Fibroblast of lung (primary cell): ENCODE measurements at regions not wholly inside any gene's neighbourhood (a gene's known extent, or its start where the extent isn't known, plus 50 kb on each side); places are given as distances from the start of the nearest gene placed in this dataset.
A peak's percentile ranks its signal among the peaks of the same experiment; 100 is the strongest.

Experiments used
- DNase-seq, 2 donors: peaks; one replicate each; pipeline versions ENCODE4 v3.0.0 to v3.0.0-alpha.2; 2010; ENCODE audit warnings: low read depth in 2 of 2
- H2AFZ ChIP-seq: 2 replicates; pipeline ENCODE4 v1.5.1; 2012; ENCODE audit warnings: low read length, control low read depth, inconsistent platforms
- H3K27ac ChIP-seq: 2 replicates; pipeline ENCODE4 v1.5.1; 2011; ENCODE audit warnings: low read length, control low read depth; ENCODE audit not compliant: insufficient read depth
- H3K27me3 ChIP-seq: 2 replicates; pipeline ENCODE4 v1.5.1; 2011; ENCODE audit warnings: mild to moderate bottlenecking, low read length; ENCODE audit not compliant: control insufficient read depth, insufficient read depth
- H3K36me3 ChIP-seq: 2 replicates; pipeline ENCODE4 v1.5.1; 2011; ENCODE audit warnings: low read length; ENCODE audit not compliant: control insufficient read depth, insufficient read depth
- H3K4me1 ChIP-seq: 2 replicates; pipeline ENCODE4 v1.5.1; 2011; ENCODE audit warnings: low read length; ENCODE audit not compliant: control insufficient read depth, insufficient read depth; ENCODE audit errors: extremely low read depth
- H3K4me2 ChIP-seq: 2 replicates; pipeline ENCODE4 v1.5.1; 2011; ENCODE audit warnings: low read length, control low read depth; ENCODE audit not compliant: insufficient read depth; ENCODE audit errors: extremely low read depth
- H3K4me3 ChIP-seq, 4 experiments: fragments of 200-600 bp in 1 of 4; sonication (generic) in 1 of 4; replicated peaks in 1 of 4; 2 replicates each; pipeline ENCODE4 v1.5.1; 2011 to 2016; ENCODE audit warnings: low read length in 4 of 4, low read depth in 3 of 4, mild to moderate bottlenecking in 3 of 4, control low read depth in 2 of 4, inconsistent platforms in 1 of 4, mixed read lengths in 1 of 4; ENCODE audit not compliant: insufficient read depth in 1 of 4; ENCODE audit errors: control extremely low read depth in 1 of 4
- H3K79me2 ChIP-seq: 2 replicates; pipeline ENCODE4 v1.5.1; 2012; ENCODE audit warnings: mild to moderate bottlenecking, low read length, inconsistent platforms; ENCODE audit not compliant: control insufficient read depth, insufficient read depth
- H3K9ac ChIP-seq: 2 replicates; pipeline ENCODE4 v1.5.1; 2011; ENCODE audit warnings: mild to moderate bottlenecking, low read length, control low read depth; ENCODE audit not compliant: insufficient read depth
- H3K9me3 ChIP-seq: 2 replicates; pipeline ENCODE4 v1.5.1; 2012; ENCODE audit warnings: low read depth, low read length; ENCODE audit not compliant: control insufficient read depth, insufficient read depth
- H4K20me1 ChIP-seq: 2 replicates; pipeline ENCODE4 v1.5.1; 2011; ENCODE audit warnings: low read length; ENCODE audit not compliant: control insufficient read depth, insufficient read depth; ENCODE audit errors: extremely low read depth
- EZH2 ChIP-seq: IDR thresholded peaks from 2 replicates; pipeline ENCODE4 v1.5.1; 2012; ENCODE audit warnings: low read length, control low read depth, mild to moderate bottlenecking; ENCODE audit errors: missing control alignments
- TF ChIP-seq, protein P1 (sequence below), 2 donors: IDR thresholded peaks in 1 of 2; conservative IDR thresholded peaks in 1 of 2; 1 replicate in 1 of 2; 2 replicates in 1 of 2; pipeline ENCODE4 v1.5.1; 2011 to 2012; ENCODE audit warnings: low read length in 2 of 2, control low read depth in 1 of 2, inconsistent platforms in 1 of 2, low read depth in 1 of 2, mild to moderate bottlenecking in 1 of 2

DNA sequence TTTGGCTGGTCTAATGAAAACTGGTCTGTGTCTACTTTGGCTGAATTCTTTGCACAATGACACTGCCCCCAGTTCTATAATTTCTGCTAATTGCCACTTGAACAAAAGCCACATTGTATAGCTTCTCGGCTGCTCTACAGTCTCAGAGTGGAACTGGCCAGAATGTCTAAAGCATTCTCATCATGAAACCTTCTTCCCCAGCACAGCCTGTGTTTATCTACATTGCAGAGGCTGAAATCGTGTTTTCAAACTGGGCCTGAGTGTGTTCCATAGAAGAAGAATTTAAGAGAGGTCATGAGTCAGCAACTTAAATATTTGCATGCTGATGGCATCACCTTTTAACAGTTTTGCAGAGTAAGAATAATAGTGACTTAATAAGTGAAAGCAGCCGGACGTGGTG lies 177.2 kb downstream of the BUB3 start:
- H3K4me1 ChIP-seq, result no peaks in the 10 kb centered on the region
- no peak overlapping the region for H2AFZ ChIP-seq
- H4K20me1 ChIP-seq, result no peaks in the 10 kb centered on the region
- H3K4me2 ChIP-seq, result no peak overlapping the region
- no peaks in the 10 kb centered on the region for H3K27me3 ChIP-seq
- H3K9me3 ChIP-seq, result no peaks in the 10 kb centered on the region
- TF ChIP-seq EZH2, result no peak
- TF ChIP-seq, protein P1, sequence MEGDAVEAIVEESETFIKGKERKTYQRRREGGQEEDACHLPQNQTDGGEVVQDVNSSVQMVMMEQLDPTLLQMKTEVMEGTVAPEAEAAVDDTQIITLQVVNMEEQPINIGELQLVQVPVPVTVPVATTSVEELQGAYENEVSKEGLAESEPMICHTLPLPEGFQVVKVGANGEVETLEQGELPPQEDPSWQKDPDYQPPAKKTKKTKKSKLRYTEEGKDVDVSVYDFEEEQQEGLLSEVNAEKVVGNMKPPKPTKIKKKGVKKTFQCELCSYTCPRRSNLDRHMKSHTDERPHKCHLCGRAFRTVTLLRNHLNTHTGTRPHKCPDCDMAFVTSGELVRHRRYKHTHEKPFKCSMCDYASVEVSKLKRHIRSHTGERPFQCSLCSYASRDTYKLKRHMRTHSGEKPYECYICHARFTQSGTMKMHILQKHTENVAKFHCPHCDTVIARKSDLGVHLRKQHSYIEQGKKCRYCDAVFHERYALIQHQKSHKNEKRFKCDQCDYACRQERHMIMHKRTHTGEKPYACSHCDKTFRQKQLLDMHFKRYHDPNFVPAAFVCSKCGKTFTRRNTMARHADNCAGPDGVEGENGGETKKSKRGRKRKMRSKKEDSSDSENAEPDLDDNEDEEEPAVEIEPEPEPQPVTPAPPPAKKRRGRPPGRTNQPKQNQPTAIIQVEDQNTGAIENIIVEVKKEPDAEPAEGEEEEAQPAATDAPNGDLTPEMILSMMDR (conservative IDR thresholded peaks at IDR 0.05 in 1 of 2, IDR thresholded peaks at IDR 0.05 in 1 of 2; ENCODE audit: low read depth in 1 of 2, low read length in 2 of 2), result no peak
- no peaks in the 10 kb centered on the region for H3K79me2 ChIP-seq
- H3K27ac ChIP-seq, result no peak overlapping the region
- H3K9ac ChIP-seq, result no peak overlapping the region
- no peak overlapping the region for H3K4me3 ChIP-seq
- peak in 1 of 2 donors; percentile 72 for DNase-seq
- no peaks in the 10 kb centered on the region for H3K36me3 ChIP-seq

DNA sequence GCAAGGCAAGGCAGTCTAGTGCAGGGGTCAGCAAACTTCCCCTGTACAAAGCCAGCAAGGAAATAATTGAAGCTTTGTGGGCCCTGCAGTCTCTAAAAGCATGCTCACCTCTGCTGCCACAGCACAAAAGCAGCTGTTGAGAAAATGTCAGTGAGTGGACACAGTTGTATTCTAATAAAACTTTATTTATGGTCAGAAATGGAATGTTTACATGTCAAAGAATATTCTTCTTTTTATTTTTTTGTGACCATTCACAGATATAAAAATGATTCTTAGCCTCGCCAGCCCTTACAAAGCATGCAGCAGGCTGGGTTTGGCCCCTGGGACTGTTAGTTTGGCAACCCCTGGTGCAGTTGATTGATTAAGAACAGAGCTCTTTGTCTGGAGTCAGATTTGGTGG lies 192.4 kb downstream of the BUB3 start:
- no peaks in the 10 kb centered on the region for H4K20me1 ChIP-seq
- no peaks in the 10 kb centered on the region for H3K4me1 ChIP-seq
- no peaks in the 10 kb centered on the region for H3K9me3 ChIP-seq
- H3K4me3 ChIP-seq, result no peak overlapping the region
- no peak overlapping the region for H2AFZ ChIP-seq
- no peak overlapping the region for H3K27ac ChIP-seq
- H3K4me2 ChIP-seq, result no peak overlapping the region
- H3K27me3 ChIP-seq, result no peaks in the 10 kb centered on the region
- DNase-seq, result no peak
- H3K79me2 ChIP-seq, result no peaks in the 10 kb centered on the region
- H3K9ac ChIP-seq, result no peak overlapping the region
- no peaks in the 10 kb centered on the region for H3K36me3 ChIP-seq
- TF ChIP-seq, protein P1 (conservative IDR thresholded peaks at IDR 0.05 in 1 of 2, IDR thresholded peaks at IDR 0.05 in 1 of 2; ENCODE audit: low read depth in 1 of 2, low read length in 2 of 2), result no peak
- no peak for TF ChIP-seq EZH2

- TF ChIP-seq, protein P1 (conservative IDR thresholded peaks at IDR 0.05 in 1 of 2, IDR thresholded peaks at IDR 0.05 in 1 of 2; ENCODE audit: low read depth in 1 of 2, low read length in 2 of 2), result no peak
- TF ChIP-seq EZH2, result no peak
- H3K27me3 ChIP-seq, result no peaks in the 10 kb centered on the region
- no peaks in the 10 kb centered on the region for H4K20me1 ChIP-seq
- no peak overlapping the region for H3K4me2 ChIP-seq
- no peaks in the 10 kb centered on the region for H3K79me2 ChIP-seq
- DNase-seq, result no peak
- no peaks in the 10 kb centered on the region for H3K4me1 ChIP-seq
- no peak overlapping the region for H2AFZ ChIP-seq
- no peak overlapping the region for H3K27ac ChIP-seq
- H3K9me3 ChIP-seq, result no peaks in the 10 kb centered on the region
- no peaks in the 10 kb centered on the region for H3K36me3 ChIP-seq
- no peak overlapping the region for H3K9ac ChIP-seq
- no peak overlapping the region for H3K4me3 ChIP-seq
Observed at GRCh38 chr10:123348691-123349572, 194.7 kb downstream of the BUB3 start.
